NCI-H446 treated with DMSO at 0.1 percent for 48 hours (cell line): ENCODE measurements at regions not wholly inside any gene's neighbourhood (a gene's known extent, or its start where the extent isn't known, plus 50 kb on each side); places are given as distances from the start of the nearest gene placed in this dataset.

Source experiments
- DNase-seq: peaks from one replicate; lab custom pipeline; 2025; lab: John Stamatoyannopoulos, UW

DNA sequence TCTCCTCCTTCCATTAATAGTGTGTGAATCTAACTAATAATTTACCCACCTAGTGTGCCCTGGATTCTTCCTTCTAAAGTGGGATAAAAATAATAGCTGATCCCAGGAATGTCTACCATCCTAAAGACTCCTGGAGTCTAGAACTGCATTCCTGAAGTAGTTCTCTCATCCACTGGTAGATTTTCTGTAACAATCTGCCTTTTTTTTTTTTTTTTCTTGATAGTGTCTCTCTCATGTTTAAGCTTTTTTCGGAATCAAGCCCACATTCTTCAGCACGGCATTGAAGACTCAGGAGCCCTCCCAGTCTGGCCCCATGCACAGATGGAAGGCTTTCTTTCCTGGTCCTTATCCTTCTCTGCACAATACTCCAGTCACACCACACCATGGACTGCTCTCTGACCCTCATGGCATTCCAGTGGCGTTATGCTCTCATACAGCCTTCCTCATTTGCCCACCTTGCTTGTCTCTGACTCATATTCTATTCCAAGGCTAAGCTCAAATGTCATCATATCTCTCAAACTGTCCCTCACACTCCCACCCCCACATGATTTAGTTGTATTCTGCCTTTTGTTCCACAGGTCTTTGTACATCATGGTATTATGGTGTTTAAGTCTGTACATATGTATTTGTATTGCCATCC is 68.7 kb upstream of the FRY start:
- no peak for DNase-seq

DNA sequence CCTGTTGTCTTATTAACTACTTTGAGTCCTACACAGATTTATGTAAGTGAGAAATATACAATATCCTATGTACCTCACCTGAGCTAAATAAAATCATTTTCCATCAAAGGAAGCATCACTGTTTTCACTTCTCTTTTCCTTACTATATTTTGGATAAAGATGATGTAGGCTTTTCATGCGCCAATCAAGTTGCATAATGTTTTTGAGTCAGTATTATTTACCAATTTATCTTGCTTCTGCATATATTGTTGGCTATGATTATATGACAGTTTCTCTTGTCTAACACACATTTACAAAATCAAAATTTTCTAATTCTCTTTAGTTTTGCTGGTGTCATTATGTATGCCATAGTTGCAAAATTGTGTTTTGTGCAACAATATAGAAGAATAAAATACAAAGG is 67.9 kb upstream of the FRY start:
- no peak for DNase-seq

DNA sequence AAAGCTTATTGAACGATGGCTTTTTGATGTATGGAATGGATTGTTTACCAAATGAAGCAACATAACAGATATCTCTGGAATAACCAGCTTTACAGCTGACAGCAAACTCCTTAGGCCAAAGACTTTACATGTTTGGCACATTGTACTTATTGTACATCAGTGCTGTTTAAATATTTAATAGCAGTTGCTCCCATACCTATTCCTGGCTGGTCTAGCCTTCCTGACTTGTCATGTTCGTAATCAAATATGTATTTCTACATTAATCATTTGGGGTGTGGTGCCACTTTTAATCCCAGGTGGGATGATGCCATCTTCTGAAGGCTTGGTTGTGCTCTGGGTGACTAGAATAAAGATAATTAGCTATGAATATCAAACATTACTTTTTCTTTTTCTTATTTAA is 67.4 kb upstream of the FRY start:
- no peak for DNase-seq

DNA sequence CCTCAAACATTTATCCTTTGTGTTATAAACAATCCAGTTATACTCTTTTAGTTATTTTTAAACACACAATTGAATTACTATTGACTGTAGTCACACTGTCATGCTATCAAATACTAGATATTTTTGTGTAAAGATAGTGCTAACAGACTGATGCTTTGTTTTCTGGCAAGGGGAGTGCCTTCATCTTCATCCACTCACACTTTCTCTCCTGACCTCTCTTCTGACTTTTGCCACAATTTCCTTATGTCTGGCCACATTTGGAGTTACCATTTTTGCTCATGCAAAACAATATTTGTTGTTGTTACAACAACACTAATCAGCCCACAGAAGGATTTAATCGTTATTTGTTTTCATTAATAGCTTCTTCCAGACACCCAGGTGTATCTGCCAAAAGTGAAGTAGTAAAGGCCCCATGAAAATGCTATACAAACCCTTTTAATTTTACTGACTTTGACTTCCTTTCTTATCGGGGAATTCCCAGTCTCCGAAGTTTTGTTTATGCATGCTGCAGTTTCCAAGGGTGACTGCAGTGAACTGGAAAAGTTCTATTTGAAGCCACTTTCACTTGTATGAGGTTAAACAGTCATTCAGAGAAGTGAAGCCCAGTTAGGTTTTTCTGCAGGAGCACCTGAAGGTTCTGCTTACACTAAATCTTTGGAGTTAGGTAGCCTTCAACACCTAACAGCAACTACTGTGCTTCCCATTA is 66.1 kb upstream of the FRY start:
- DNase-seq: no peak

DNA sequence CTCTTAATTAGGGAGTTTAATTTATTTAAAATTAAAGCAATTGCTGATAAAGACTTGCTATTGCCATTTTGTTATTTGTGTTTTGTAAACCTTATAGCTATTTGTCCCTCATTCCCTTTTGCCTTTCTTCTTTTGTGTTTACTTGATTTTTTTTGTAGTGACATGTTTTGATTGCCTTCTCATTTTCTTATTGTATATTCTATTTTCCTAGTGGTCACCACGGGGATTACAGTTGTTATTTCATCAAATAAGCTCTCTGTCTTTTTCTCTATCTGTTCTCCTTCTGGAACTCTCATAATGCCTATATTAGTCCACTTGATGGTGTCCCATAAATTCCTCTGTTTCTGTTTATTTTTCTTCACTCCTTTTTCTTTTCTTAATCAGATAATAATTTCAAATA is 64.4 kb upstream of the FRY start:
- no peak for DNase-seq

DNA sequence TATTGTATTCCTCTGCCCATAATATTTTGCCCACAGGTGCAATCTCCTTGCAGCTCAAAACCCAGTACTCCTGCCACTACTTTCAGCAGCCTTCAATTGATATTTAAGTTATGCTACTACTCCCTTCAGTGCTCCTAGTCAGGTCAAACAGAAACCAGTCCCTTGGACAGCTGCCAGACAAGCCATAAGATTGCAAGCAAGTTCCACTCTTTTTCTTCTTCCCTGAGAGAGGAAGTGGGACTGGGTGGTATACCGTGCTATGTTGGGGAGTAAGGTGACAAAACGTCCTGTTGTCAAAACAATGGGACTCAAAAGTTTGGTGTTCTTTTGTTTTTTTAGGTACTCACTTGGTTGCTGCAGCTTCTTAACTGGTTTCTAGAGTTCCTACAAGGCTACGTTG is 63.1 kb upstream of the FRY start:
- no peak for DNase-seq

GRCh38 chr13:31970231-31970930 is 61.2 kb upstream of the FRY start:
- DNase-seq: no peak

GRCh38 chr13:31972453-31972852 is 59.1 kb upstream of the FRY start:
- no peak for DNase-seq

DNA sequence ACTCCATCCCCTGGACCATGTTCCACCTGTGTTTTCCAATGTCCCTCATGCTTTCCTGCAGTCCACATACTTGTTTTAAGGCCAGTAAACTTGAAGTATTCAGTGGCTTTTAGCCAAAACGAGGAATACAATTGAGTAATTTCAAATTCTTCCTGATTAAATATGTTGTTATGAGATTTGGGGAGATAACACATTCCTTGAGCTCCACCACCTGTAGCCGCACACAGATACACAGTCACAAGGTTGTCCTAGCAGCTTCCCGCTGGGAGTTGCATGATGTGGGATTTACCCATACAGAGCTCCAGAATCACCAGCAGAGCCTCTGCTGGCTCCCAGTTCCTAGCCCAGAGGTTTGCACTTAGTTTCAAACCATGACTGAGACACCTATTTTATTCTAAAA is 53.6 kb upstream of the FRY start:
- no peak for DNase-seq

GRCh38 chr13:31980830-31981229 is 50.7 kb upstream of the FRY start:
- no peak for DNase-seq
